Sigmoid colon (tissue), 6 donors: ENCODE measurements at regions not wholly inside any gene's neighbourhood (a gene's known extent, or its start where the extent isn't known, plus 50 kb on each side); places are given as distances from the start of the nearest gene placed in this dataset.

ENCODE experiments used
- DNase-seq: peaks from one replicate; pipeline ENCODE4 v3.0.0-alpha.2; 2019
- H3K27ac ChIP-seq, 4 donors: fragments of 200-600 bp; sonication (generic); one replicate each; pipeline ENCODE4 v1.5.1; 2016 to 2019; ENCODE audit warnings: mild to moderate bottlenecking in 1 of 4
- H3K27me3 ChIP-seq, 3 donors: fragments of 200-600 bp; sonication (generic); one replicate each; pipeline ENCODE4 v1.5.1; 2019; ENCODE audit warnings: mild to moderate bottlenecking in 1 of 3
- H3K36me3 ChIP-seq, 4 donors: fragments of 200-600 bp; sonication (generic); one replicate each; pipeline ENCODE4 v1.5.1; 2016 to 2019
- H3K4me1 ChIP-seq, 4 donors: fragments of 200-600 bp; sonication (generic); one replicate each; pipeline ENCODE4 v1.5.1; 2017 to 2019
- H3K4me3 ChIP-seq, 4 donors: fragments of 200-600 bp; sonication (generic); one replicate each; pipeline ENCODE4 v1.5.1; 2017 to 2019; ENCODE audit warnings: mild to moderate bottlenecking in 2 of 4, moderate library complexity in 1 of 4
- H3K9me3 ChIP-seq, 4 donors: fragments of 200-600 bp in 3 of 4; sonication (generic) in 3 of 4; one replicate each; pipeline versions ENCODE4 v1.5.1 to v1.6.1; 2013 to 2019
- EP300 ChIP-seq, 4 donors: sonication (generic); formaldehyde crosslinking; IDR thresholded peaks; one replicate each; pipeline ENCODE4 v1.6.1; 2017; ENCODE audit warnings: antibody characterized with exemption in 4 of 4
- POLR2A ChIP-seq, 2 donors: fragments of 450-650 bp; IDR thresholded peaks; one replicate each; pipeline ENCODE4 v1.6.1; 2016; ENCODE audit warnings: antibody characterized with exemption in 2 of 2, mild to moderate bottlenecking in 2 of 2, moderate library complexity in 2 of 2
- POLR2AphosphoS5 ChIP-seq, 4 donors: sonication (generic); formaldehyde crosslinking; IDR thresholded peaks; one replicate each; pipeline ENCODE4 v1.6.1; 2017; ENCODE audit warnings: antibody characterized with exemption in 4 of 4
- WGBS, 2 donors: extraction: QIAGEN DNeasy Blood & Tissue Kit; methylation state at CpG; one replicate each; pipeline ENCODE4 v1.1.7; 2013; 5-methylcytosine and 5-hydroxymethylcytosine counted together
- intact Hi-C: fragments of 100-400 bp; cut with DNase I; formaldehyde crosslinking; loops from one replicate; pipeline ENCODE4 v1.15.1; 2023
- TF ChIP-seq, protein P1 (sequence below), 4 experiments: fragments of 450-650 bp in 3 of 4; fragments of 200-600 bp in 1 of 4; IDR thresholded peaks; one replicate each; pipeline ENCODE4 v1.5.1; 2016 to 2019; ENCODE audit warnings: antibody characterized with exemption in 4 of 4, mild to moderate bottlenecking in 3 of 4, moderate library complexity in 2 of 4
- donor health status: healthy with polysubstance abuse.
- donor health status: healthy.

GRCh38 chr13:40124633-40125015, 469.2 kb downstream of the COG6 start:
- Histone ChIP-seq H3K36me3 (no peaks in the 10 kb centered on the region), H3K27ac (no peak overlapping the region), H3K4me1 (no peaks in the 10 kb centered on the region), H3K4me3 (no peak overlapping the region), H3K27me3 (no peaks in the 10 kb centered on the region), H3K9me3 (no peaks in the 10 kb centered on the region)
- DNase-seq, result no peak
- TF ChIP-seq, protein P1, sequence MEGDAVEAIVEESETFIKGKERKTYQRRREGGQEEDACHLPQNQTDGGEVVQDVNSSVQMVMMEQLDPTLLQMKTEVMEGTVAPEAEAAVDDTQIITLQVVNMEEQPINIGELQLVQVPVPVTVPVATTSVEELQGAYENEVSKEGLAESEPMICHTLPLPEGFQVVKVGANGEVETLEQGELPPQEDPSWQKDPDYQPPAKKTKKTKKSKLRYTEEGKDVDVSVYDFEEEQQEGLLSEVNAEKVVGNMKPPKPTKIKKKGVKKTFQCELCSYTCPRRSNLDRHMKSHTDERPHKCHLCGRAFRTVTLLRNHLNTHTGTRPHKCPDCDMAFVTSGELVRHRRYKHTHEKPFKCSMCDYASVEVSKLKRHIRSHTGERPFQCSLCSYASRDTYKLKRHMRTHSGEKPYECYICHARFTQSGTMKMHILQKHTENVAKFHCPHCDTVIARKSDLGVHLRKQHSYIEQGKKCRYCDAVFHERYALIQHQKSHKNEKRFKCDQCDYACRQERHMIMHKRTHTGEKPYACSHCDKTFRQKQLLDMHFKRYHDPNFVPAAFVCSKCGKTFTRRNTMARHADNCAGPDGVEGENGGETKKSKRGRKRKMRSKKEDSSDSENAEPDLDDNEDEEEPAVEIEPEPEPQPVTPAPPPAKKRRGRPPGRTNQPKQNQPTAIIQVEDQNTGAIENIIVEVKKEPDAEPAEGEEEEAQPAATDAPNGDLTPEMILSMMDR (IDR thresholded peaks at IDR 0.05), result no peak
- TF ChIP-seq POLR2A (IDR thresholded peaks at IDR 0.05) (no peak), POLR2AphosphoS5 (IDR thresholded peaks at IDR 0.05) (no peak), EP300 (IDR thresholded peaks at IDR 0.05) (no peak)
- 90 to 93% methylated on average over 2 of the region's 2 CpGs for WGBS, 2 donors
- intact Hi-C loops, result no loop called here

- Histone ChIP-seq H3K27me3 (no peaks in the 10 kb centered on the region), H3K4me3 (no peak overlapping the region), H3K36me3 (no peaks in the 10 kb centered on the region), H3K4me1 (no peaks in the 10 kb centered on the region), H3K9me3 (no peaks in the 10 kb centered on the region), H3K27ac (no peak overlapping the region)
- no peak for DNase-seq
- TF ChIP-seq POLR2AphosphoS5 (IDR thresholded peaks at IDR 0.05) (no peak), POLR2A (IDR thresholded peaks at IDR 0.05) (no peak), EP300 (IDR thresholded peaks at IDR 0.05) (no peak)
- TF ChIP-seq, protein P1 (IDR thresholded peaks at IDR 0.05), result no peak
- intact Hi-C loops, result no loop called here
- 92 to 94% methylated on average over 3 of the region's 3 CpGs for whole genome bisulfite sequencing, 2 donors
Observed at GRCh38 chr13:40125336-40125735, 469.9 kb downstream of the COG6 start.

- TF ChIP-seq, protein P1 (IDR thresholded peaks at IDR 0.05), result no peak
- TF ChIP-seq POLR2AphosphoS5 (IDR thresholded peaks at IDR 0.05), result no peak
- no peak for TF ChIP-seq POLR2A (IDR thresholded peaks at IDR 0.05)
- TF ChIP-seq EP300 (IDR thresholded peaks at IDR 0.05), result no peak
- intact Hi-C loops, result no loop called here
- 72 to 96% methylated on average over 7 of the region's 7 CpGs for WGBS, 2 donors
- Histone ChIP-seq H3K9me3 (no peaks in the 10 kb centered on the region), H3K36me3 (no peaks in the 10 kb centered on the region), H3K4me3 (no peak overlapping the region), H3K27me3 (no peaks in the 10 kb centered on the region), H3K4me1 (no peaks in the 10 kb centered on the region), H3K27ac (no peak overlapping the region)
- no peak for DNase-seq
Observed at GRCh38 chr13:40126306-40127085, 471.0 kb downstream of the COG6 start.

GRCh38 chr13:40127476-40127875, 472.0 kb downstream of the COG6 start:
- Histone ChIP-seq H3K9me3 (no peaks in the 10 kb centered on the region), H3K4me1 (no peaks in the 10 kb centered on the region), H3K4me3 (no peak overlapping the region), H3K27me3 (no peaks in the 10 kb centered on the region), H3K36me3 (no peaks in the 10 kb centered on the region), H3K27ac (no peak overlapping the region)
- intact Hi-C loops, result no loop called here
- DNase-seq, result no peak
- TF ChIP-seq POLR2AphosphoS5 (IDR thresholded peaks at IDR 0.05) (no peak), POLR2A (IDR thresholded peaks at IDR 0.05) (no peak), EP300 (IDR thresholded peaks at IDR 0.05) (no peak)
- TF ChIP-seq, protein P1 (IDR thresholded peaks at IDR 0.05), result no peak

GRCh38 chr13:40127925-40128324, 472.5 kb downstream of the COG6 start:
- TF ChIP-seq, protein P1 (IDR thresholded peaks at IDR 0.05), result no peak
- TF ChIP-seq EP300 (IDR thresholded peaks at IDR 0.05) (no peak), POLR2AphosphoS5 (IDR thresholded peaks at IDR 0.05) (no peak), POLR2A (IDR thresholded peaks at IDR 0.05) (no peak)
- intact Hi-C loops, result no loop called here
- Histone ChIP-seq H3K27ac (no peak overlapping the region), H3K4me3 (no peak overlapping the region), H3K4me1 (no peaks in the 10 kb centered on the region), H3K27me3 (no peaks in the 10 kb centered on the region), H3K9me3 (no peaks in the 10 kb centered on the region), H3K36me3 (no peaks in the 10 kb centered on the region)
- no peak for DNase-seq
- WGBS, 2 donors, result 90 to 91% methylated on average over 3 of the region's 3 CpGs
